IMR-90 (cell line): ENCODE measurements at regions not wholly inside any gene's neighbourhood (a gene's known extent, or its start where the extent isn't known, plus 50 kb on each side); places are given as distances from the start of the nearest gene placed in this dataset.

ENCODE experiments used
- ATAC-seq: fragments of 200-7000 bp; cut with Tn5 transposase; 2 replicates; pipeline ENCODE4 v1.9.1; 2020; ENCODE audit warnings: low read depth, mild to moderate bottlenecking, moderate library complexity
- BruUV-seq: library from RNA; stranded (reverse); fragments of 400-500 nt; replicated peaks from 2 replicates; lab custom pipeline; 2021; lab: Mats Ljungman, UMichigan
- CTCF ChIA-PET: fragments of 300-600 bp; formaldehyde crosslinking; extraction: SDS; loops from one replicate; lab custom pipeline; 2021; ENCODE audit warnings: antibody characterized with exemption; lab: Yijun Ruan, JAX
- POLR2A ChIA-PET: fragments of 300-600 bp; sonication (Branson Sonifier 250); formaldehyde crosslinking; loops from one replicate; lab custom pipeline; 2022; ENCODE audit warnings: antibody characterized with exemption; ENCODE audit not compliant: unreplicated experiment; lab: Charles Lee
- DNase-seq: peaks from one replicate; pipeline ENCODE4 v3.0.0; 2013
- H2AFZ ChIP-seq: replicated peaks from 2 replicates; pipeline ENCODE3; 2013; ENCODE audit warnings: low read length, mild to moderate bottlenecking; ENCODE audit not compliant: poor library complexity
- H2AK5ac ChIP-seq: 2 replicates; pipeline ENCODE4 v1.6.1; 2013; ENCODE audit warnings: low read depth, low read length, inconsistent platforms
- H2AK9ac ChIP-seq: replicated peaks from 2 replicates; pipeline ENCODE3; 2013; ENCODE audit warnings: mild to moderate bottlenecking, low read depth, low read length, moderate library complexity; ENCODE audit not compliant: poor library complexity
- H2BK120ac ChIP-seq: 2 replicates; pipeline ENCODE4 v1.6.1; 2013; ENCODE audit warnings: low read depth, low read length, inconsistent platforms
- H2BK15ac ChIP-seq: 3 replicates; pipeline ENCODE4 v1.6.1; 2013; ENCODE audit warnings: low read depth, low read length, inconsistent platforms
- H2BK20ac ChIP-seq: 2 replicates; pipeline ENCODE4 v1.6.1; 2013; ENCODE audit warnings: low read depth, mild to moderate bottlenecking, inconsistent platforms, low read length, moderate library complexity
- H2BK5ac ChIP-seq: 2 replicates; pipeline ENCODE4 v1.6.1; 2013; ENCODE audit warnings: mild to moderate bottlenecking, low read depth, low read length, inconsistent platforms; ENCODE audit not compliant: poor library complexity, severe bottlenecking
- H3K14ac ChIP-seq: replicated peaks from 2 replicates; pipeline ENCODE4 v1.6.1; 2013; ENCODE audit warnings: low read depth, low read length, inconsistent platforms
- H3K18ac ChIP-seq: 2 replicates; pipeline ENCODE4 v1.6.1; 2013; ENCODE audit warnings: low read depth, low read length, control low read depth
- H3K23ac ChIP-seq: 2 replicates; pipeline ENCODE4 v1.6.1; 2013; ENCODE audit warnings: low read depth, low read length, inconsistent platforms
- H3K27ac ChIP-seq: 2 replicates; pipeline ENCODE4 v1.5.1; 2013; ENCODE audit warnings: mild to moderate bottlenecking, control low read depth, low read length; ENCODE audit not compliant: insufficient read depth
- H3K27me3 ChIP-seq: 2 replicates; pipeline ENCODE4 v1.6.1; 2013; ENCODE audit warnings: low read length; ENCODE audit not compliant: control insufficient read depth, insufficient read depth
- H3K36me3 ChIP-seq: 2 replicates; pipeline ENCODE4 v1.6.1; 2013; ENCODE audit warnings: low read length, mixed read lengths; ENCODE audit not compliant: control insufficient read depth, insufficient read depth
- H3K4ac ChIP-seq: 2 replicates; pipeline ENCODE4 v1.6.1; 2013; ENCODE audit warnings: low read depth, low read length, inconsistent platforms
- H3K4me1 ChIP-seq: 2 replicates; pipeline ENCODE4 v1.6.1; 2013; ENCODE audit warnings: low read length, mixed read lengths; ENCODE audit not compliant: control insufficient read depth, insufficient read depth
- H3K4me2 ChIP-seq: 2 replicates; pipeline ENCODE4 v1.6.1; 2013; ENCODE audit warnings: low read depth, mild to moderate bottlenecking, control low read depth, low read length, moderate library complexity
- H3K4me3 ChIP-seq: 2 replicates; pipeline ENCODE4 v1.5.1; 2013; ENCODE audit warnings: low read depth, mild to moderate bottlenecking, control low read depth, low read length, moderate library complexity; ENCODE audit not compliant: insufficient read depth
- H3K56ac ChIP-seq: 2 replicates; pipeline ENCODE4 v1.6.1; 2013; ENCODE audit warnings: low read length, inconsistent platforms; ENCODE audit not compliant: insufficient read depth; ENCODE audit errors: extremely low read depth
- H3K79me1 ChIP-seq, 2 experiments: 2 replicates each; pipeline ENCODE4 v1.6.1; 2013; ENCODE audit warnings: low read length in 2 of 2, inconsistent platforms in 1 of 2, low read depth in 1 of 2
- H3K9ac ChIP-seq: 2 replicates; pipeline ENCODE4 v1.6.1; 2013; ENCODE audit warnings: low read depth, low read length, control low read depth
- H3K9me1 ChIP-seq: 2 replicates; pipeline ENCODE4 v1.6.1; 2013; ENCODE audit warnings: low read length, inconsistent platforms; ENCODE audit not compliant: insufficient read depth
- H3K9me3 ChIP-seq: 2 replicates; pipeline ENCODE4 v1.6.1; 2013; ENCODE audit warnings: low read length; ENCODE audit not compliant: control insufficient read depth, insufficient read depth
- H4K20me1 ChIP-seq: 2 replicates; pipeline ENCODE4 v1.6.1; 2013; ENCODE audit warnings: low read length, inconsistent platforms; ENCODE audit not compliant: insufficient read depth
- H4K5ac ChIP-seq: 2 replicates; pipeline ENCODE4 v1.6.1; 2013; ENCODE audit warnings: mild to moderate bottlenecking, low read depth, low read length, control low read depth
- H4K8ac ChIP-seq, 2 experiments: 2 replicates each; pipeline ENCODE4 v1.6.1; 2013; ENCODE audit warnings: low read depth in 2 of 2, low read length in 2 of 2, control low read depth in 1 of 2, inconsistent platforms in 1 of 2
- H4K91ac ChIP-seq: 2 replicates; pipeline ENCODE4 v1.6.1; 2013; ENCODE audit warnings: low read depth, low read length, inconsistent platforms; ENCODE audit not compliant: insufficient read depth
- CHD1 ChIP-seq: IDR thresholded peaks from 2 replicates; pipeline ENCODE4 v1.6.1; 2012; ENCODE audit warnings: low read depth, low read length, improper control_type of control experiment
- CTCF ChIP-seq: conservative IDR thresholded peaks from 2 replicates; pipeline ENCODE4 v1.5.1; 2012; ENCODE audit warnings: mild to moderate bottlenecking, low read depth, low read length, improper control_type of control experiment
- NFE2L2 ChIP-seq: fragments of 150-350 bp; IDR thresholded peaks from 2 replicates; pipeline ENCODE4 v1.6.1; 2016; ENCODE audit warnings: low read depth, mild to moderate bottlenecking, low read length
- RAD21 ChIP-seq: IDR thresholded peaks from 2 replicates; pipeline ENCODE4 v1.6.1; 2012; ENCODE audit warnings: low read length, improper control_type of control experiment
- dilution Hi-C: fragments of 300-500 bp; cut with HindIII; formaldehyde crosslinking; loops from one replicate; pipeline ENCODE4 v1.14.3; 2018; ENCODE audit warnings: low sequenced_read_pairs; ENCODE audit not compliant: unreplicated experiment
- in situ Hi-C: fragments of 300-500 bp; cut with MboI; formaldehyde crosslinking; loops from 3 replicates; pipeline ENCODE4 v1.14.3; 2019; ENCODE audit warnings: low sequenced_read_pairs, inconsistent platforms, mixed read lengths
- intact Hi-C: fragments of 100-400 bp; cut with micrococcal nuclease; formaldehyde crosslinking; loops from 2 replicates; pipeline ENCODE4 v1.10.0; 2022

GRCh38 chr4:59180969-59181368 is 2019.2 kb upstream of the ADGRL3 start:
- ATAC-seq = no peak
- H3K18ac ChIP-seq = no peak overlapping the region

More at GRCh38 chr4:59180969-59181368, 2019.2 kb upstream of the ADGRL3 start:
- POLR2A ChIA-PET = no interaction called here
- Histone ChIP-seq H4K20me1 (no peaks in the 10 kb centered on the region), H2AK5ac (no peak overlapping the region), H3K4me1 (no peaks in the 10 kb centered on the region), H2AFZ (no peak overlapping the region), H4K5ac (no peak overlapping the region), H3K9me3 (peaks cover 12% of the 10 kb centered on the region), H3K9me1 (no peaks in the 10 kb centered on the region), H3K56ac (no peak overlapping the region), H3K79me1 (no peaks in the 10 kb centered on the region), H3K36me3 (no peaks in the 10 kb centered on the region), H3K23ac (no peak overlapping the region), H3K4me2 (no peak overlapping the region), H2BK20ac (no peak overlapping the region), H2AK9ac (no peak overlapping the region), H3K27me3 (no peaks in the 10 kb centered on the region), H2BK15ac (no peak overlapping the region), H3K4me3 (no peak overlapping the region), H3K9ac (no peak overlapping the region), H3K4ac (no peak overlapping the region), H2BK5ac (no peak overlapping the region), H3K14ac (no peak overlapping the region), H4K91ac (no peak overlapping the region), H3K27ac (no peak overlapping the region), H4K8ac (no peak overlapping the region), H2BK120ac (no peak overlapping the region)
- DNase-seq = no peak
- CTCF ChIA-PET = no interaction called here
- intact Hi-C loops (no loop called here), dilution Hi-C loops (no loop called here), in situ Hi-C loops (no loop called here)
- no TSS peak for BruUV-seq
- TF ChIP-seq CTCF (no peak), NFE2L2 (no peak), CHD1 (no peak), RAD21 (no peak)
